HCT116 (cell line): ENCODE measurements at regions not wholly inside any gene's neighbourhood (a gene's known extent, or its start where the extent isn't known, plus 50 kb on each side); places are given as distances from the start of the nearest gene placed in this dataset.

Source experiments
- ATAC-seq: fragments of 200-7000 bp; cut with Tn5 transposase; 2 replicates; pipeline ENCODE4 v1.9.1; 2020; ENCODE audit warnings: mild to moderate bottlenecking, moderate library complexity
- BruUV-seq: library from RNA; stranded (reverse); fragments of 400-500 nt; replicated peaks from 2 replicates; lab custom pipeline; 2021; lab: Mats Ljungman, UMichigan
- CTCF ChIA-PET: fragments of 300-600 bp; sonication (Branson Sonifier 250); formaldehyde crosslinking; loops from one replicate; lab custom pipeline; 2021; ENCODE audit warnings: antibody characterized with exemption; lab: Charles Lee
- POLR2A ChIA-PET: fragments of 300-600, 350-600 bp; sonication (Branson Sonifier 250); formaldehyde crosslinking; loops from one replicate; lab custom pipeline; 2021; ENCODE audit warnings: antibody characterized with exemption; lab: Charles Lee
- RAD21 ChIA-PET, 2 experiments: fragments of 300-600 bp; sonication (Branson Sonifier 250); formaldehyde crosslinking; loops; one replicate each; lab custom pipeline; 2023; ENCODE audit warnings: low total read pairs in 2 of 2; ENCODE audit not compliant: uncharacterized antibody in 2 of 2, unreplicated experiment in 2 of 2, low non-redundant PET in 1 of 2; lab: Charles Lee
- DNase-seq: peaks from one replicate; pipeline ENCODE4 v3.0.0-alpha.2; 2010; ENCODE audit warnings: low read depth, low spot score
- H2AFZ ChIP-seq: fragments of 200-600 bp; shearing (Covaris generic), sonication (generic); 2 replicates; pipeline ENCODE4 v1.6.1; 2017; ENCODE audit warnings: low read depth, mixed run types, mixed read lengths, antibody characterized with exemption, low read length; ENCODE audit not compliant: poor library complexity, severe bottlenecking
- H3K27ac ChIP-seq: 2 replicates; pipeline ENCODE4 v1.5.1; 2012; ENCODE audit warnings: low read depth, low read length
- H3K27me3 ChIP-seq: fragments of 200-600 bp; sonication (generic); 2 replicates; pipeline ENCODE4 v1.6.1; 2016; ENCODE audit warnings: mixed run types, low read length, mixed read lengths; ENCODE audit not compliant: insufficient read depth
- H3K36me3 ChIP-seq, 2 experiments: fragments of 200-500 bp in 1 of 2; fragments of 200-600 bp in 1 of 2; sonication (Bioruptor generic) in 1 of 2; sonication (generic) in 1 of 2; 2 replicates each; pipeline versions ENCODE4 v1.5.1 to v1.6.1; 2014 to 2016; ENCODE audit warnings: low read length in 2 of 2, inconsistent platforms in 1 of 2, mixed read lengths in 1 of 2, mixed run types in 1 of 2; ENCODE audit not compliant: insufficient read depth in 2 of 2, control insufficient read depth in 1 of 2
- H3K4me1 ChIP-seq, 2 experiments: fragments of 200-600 bp in 1 of 2; sonication (generic) in 1 of 2; 2 replicates each; pipeline versions ENCODE4 v1.5.1 to v1.6.1; 2012 to 2017; ENCODE audit warnings: low read length in 2 of 2, inconsistent platforms in 1 of 2, mild to moderate bottlenecking in 1 of 2, mixed read lengths in 1 of 2, mixed run types in 1 of 2, moderate library complexity in 1 of 2; ENCODE audit not compliant: insufficient read depth in 2 of 2, control insufficient read depth in 1 of 2
- H3K4me2 ChIP-seq: fragments of 200-600 bp; sonication (generic); 2 replicates; pipeline ENCODE4 v1.6.1; 2017; ENCODE audit warnings: mixed run types, low read length, mixed read lengths
- H3K4me3 ChIP-seq, 2 experiments: fragments of 200-600 bp in 1 of 2; sonication (generic) in 1 of 2; replicated peaks in 1 of 2; 2 replicates each; pipeline ENCODE4 v1.5.1; 2011 to 2016; ENCODE audit warnings: low read length in 2 of 2, control low read depth in 1 of 2, low read depth in 1 of 2, mild to moderate bottlenecking in 1 of 2, mixed read lengths in 1 of 2, mixed run types in 1 of 2
- H3K79me2 ChIP-seq: fragments of 200-600 bp; sonication (generic); 2 replicates; pipeline ENCODE4 v1.6.1; 2017; ENCODE audit warnings: mild to moderate bottlenecking, mixed run types, low read length, moderate library complexity, mixed read lengths; ENCODE audit not compliant: insufficient read depth
- H3K9ac ChIP-seq: fragments of 200-600 bp; sonication (generic); 2 replicates; pipeline ENCODE4 v1.6.1; 2016; ENCODE audit warnings: low read length, mixed read lengths
- H3K9me2 ChIP-seq: fragments of 200-600 bp; sonication (generic), shearing (Covaris generic); 2 replicates; pipeline ENCODE4 v1.6.1; 2017; ENCODE audit warnings: mixed run types, mild to moderate bottlenecking, moderate library complexity; ENCODE audit not compliant: insufficient read depth
- H3K9me3 ChIP-seq, 2 experiments: fragments of 200-500 bp in 1 of 2; fragments of 200-600 bp in 1 of 2; sonication (Bioruptor generic) in 1 of 2; sonication (generic) in 1 of 2; 2 replicates each; pipeline ENCODE4 v1.6.1; 2014 to 2017; ENCODE audit warnings: low read length in 2 of 2, mixed read lengths in 2 of 2, inconsistent platforms in 1 of 2, low read depth in 1 of 2, mild to moderate bottlenecking in 1 of 2, mixed run types in 1 of 2, moderate library complexity in 1 of 2; ENCODE audit not compliant: control insufficient read depth in 1 of 2, insufficient read depth in 1 of 2
- H4K20me1 ChIP-seq: fragments of 200-600 bp; sonication (generic), shearing (Covaris generic); 2 replicates; pipeline ENCODE4 v1.6.1; 2017; ENCODE audit warnings: mixed run types, mild to moderate bottlenecking, moderate library complexity; ENCODE audit not compliant: insufficient read depth
- CBX3 ChIP-seq: IDR thresholded peaks from 2 replicates; pipeline ENCODE4 v1.6.1; 2012; ENCODE audit warnings: low read depth
- CEBPB ChIP-seq: IDR thresholded peaks from 2 replicates; pipeline ENCODE4 v1.6.1; 2012; ENCODE audit warnings: low read depth
- EGR1 ChIP-seq: IDR thresholded peaks from 2 replicates; pipeline ENCODE4 v1.6.1; 2012; ENCODE audit warnings: low read depth
- ELF1 ChIP-seq: IDR thresholded peaks from 2 replicates; pipeline ENCODE4 v1.6.1; 2012; ENCODE audit warnings: low read depth, borderline replicate concordance
- EZH2 ChIP-seq: fragments of 200-600 bp; sonication (generic); IDR thresholded peaks from 2 replicates; pipeline ENCODE4 v1.6.1; 2017; ENCODE audit warnings: antibody characterized with exemption, mixed run types
- EZH2phosphoT487 ChIP-seq: fragments of 200-600 bp; IDR thresholded peaks from 2 replicates; pipeline ENCODE4 v1.6.1; 2018; ENCODE audit warnings: antibody characterized with exemption, borderline replicate concordance
- MAX ChIP-seq: IDR thresholded peaks from 2 replicates; pipeline ENCODE4 v1.6.1; 2012
- POLR2A ChIP-seq: IDR thresholded peaks from 2 replicates; pipeline ENCODE4 v1.7.0; 2011; ENCODE audit warnings: borderline replicate concordance; ENCODE audit not compliant: insufficient read depth, insufficient read length; ENCODE audit errors: extremely low read depth
- POLR2AphosphoS5 ChIP-seq: IDR thresholded peaks from 2 replicates; pipeline ENCODE4 v1.6.1; 2011; ENCODE audit warnings: mild to moderate bottlenecking, low read depth, low read length, moderate library complexity
- REST ChIP-seq: IDR thresholded peaks from 2 replicates; pipeline ENCODE4 v1.6.1; 2012; ENCODE audit warnings: low read depth
- SIN3A ChIP-seq: IDR thresholded peaks from 2 replicates; pipeline ENCODE4 v1.6.1; 2012; ENCODE audit warnings: low read depth
- SP1 ChIP-seq: IDR thresholded peaks from 2 replicates; pipeline ENCODE4 v1.6.1; 2012; ENCODE audit warnings: low read depth
- SRF ChIP-seq: IDR thresholded peaks from 2 replicates; pipeline ENCODE4 v1.6.1; 2012; ENCODE audit warnings: low read depth
- TCF7L2 ChIP-seq: IDR thresholded peaks from 2 replicates; pipeline ENCODE4 v1.7.0; 2011; ENCODE audit warnings: borderline replicate concordance, inconsistent platforms; ENCODE audit not compliant: insufficient read depth, insufficient read length; ENCODE audit errors: extremely low read depth
- ZFX ChIP-seq: fragments of 450-650 bp; IDR thresholded peaks from 2 replicates; pipeline ENCODE4 v1.6.1; 2017
- ZNF274 ChIP-seq: fragments of 200-500 bp; sonication (Bioruptor generic); IDR thresholded peaks from 2 replicates; pipeline ENCODE4 v1.6.1; 2014; ENCODE audit warnings: mild to moderate bottlenecking, low read depth, low read length, inconsistent platforms
- intact Hi-C: fragments of 100-400 bp; cut with micrococcal nuclease; formaldehyde crosslinking; loops from 2 replicates; pipeline ENCODE4 v1.10.0; 2022
- TF ChIP-seq, protein P1 (sequence below): IDR thresholded peaks from 2 replicates; pipeline ENCODE4 v1.6.1; 2012
- TF ChIP-seq, protein P2 (sequence below): IDR thresholded peaks from 2 replicates; pipeline ENCODE4 v1.6.1; 2011; ENCODE audit warnings: mild to moderate bottlenecking, low read length, moderate library complexity; ENCODE audit not compliant: insufficient replicate concordance; ENCODE audit errors: extremely low read depth

DNA sequence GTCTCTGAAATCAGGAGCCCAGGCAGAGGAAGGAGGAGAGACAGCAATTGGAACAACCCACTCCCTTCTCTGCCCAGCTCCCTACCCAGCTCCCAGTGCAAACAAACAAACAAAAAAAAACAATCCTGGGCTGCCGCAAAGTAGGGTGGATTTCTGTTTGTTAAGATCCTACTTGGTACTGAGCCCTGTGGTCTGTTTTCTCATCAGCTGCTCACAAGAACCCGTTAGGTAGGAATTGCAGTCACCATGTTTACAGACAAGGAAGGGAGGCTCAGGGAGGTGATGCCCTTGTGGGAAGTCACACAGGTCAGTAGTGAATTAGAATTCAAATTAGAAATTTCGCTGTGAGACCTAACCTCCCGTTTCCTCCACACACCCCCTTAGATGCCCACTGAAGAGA, 128.8 kb upstream of the RAD23B start:
- peaks cover 0 to 19% of the 10 kb centered on the region in 2 experiments; a peak in 2 of 4 replicates for H3K4me1 ChIP-seq
- H3K9ac ChIP-seq: no peak overlapping the region
- H3K79me2 ChIP-seq: no peaks in the 10 kb centered on the region
- H3K9me3 ChIP-seq: no peaks in the 10 kb centered on the region
- no peak overlapping the region for H3K4me2 ChIP-seq
- H3K27me3 ChIP-seq: no peaks in the 10 kb centered on the region
- no peaks in the 10 kb centered on the region for H3K36me3 ChIP-seq
- ATAC-seq: no peak
- no peak overlapping the region for H3K4me3 ChIP-seq
- intact Hi-C loops: no loop called here
- ChIA-PET POLR2A (no interaction called here), RAD21 (no interaction called here), CTCF (no interaction called here)
- TF ChIP-seq MAX (no peak), SRF (no peak), SP1 (no peak), EZH2phosphoT487 (no peak), EZH2 (no peak), CBX3 (no peak), ZNF274 (no peak), SIN3A (no peak), CEBPB (no peak), POLR2A (no peak), REST (no peak), POLR2AphosphoS5 (no peak), ZFX (no peak), ELF1 (no peak), EGR1 (no peak), TCF7L2 (no peak)
- TF ChIP-seq, protein P1, sequence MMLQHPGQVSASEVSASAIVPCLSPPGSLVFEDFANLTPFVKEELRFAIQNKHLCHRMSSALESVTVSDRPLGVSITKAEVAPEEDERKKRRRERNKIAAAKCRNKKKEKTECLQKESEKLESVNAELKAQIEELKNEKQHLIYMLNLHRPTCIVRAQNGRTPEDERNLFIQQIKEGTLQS: no peak
- TF ChIP-seq, protein P2, sequence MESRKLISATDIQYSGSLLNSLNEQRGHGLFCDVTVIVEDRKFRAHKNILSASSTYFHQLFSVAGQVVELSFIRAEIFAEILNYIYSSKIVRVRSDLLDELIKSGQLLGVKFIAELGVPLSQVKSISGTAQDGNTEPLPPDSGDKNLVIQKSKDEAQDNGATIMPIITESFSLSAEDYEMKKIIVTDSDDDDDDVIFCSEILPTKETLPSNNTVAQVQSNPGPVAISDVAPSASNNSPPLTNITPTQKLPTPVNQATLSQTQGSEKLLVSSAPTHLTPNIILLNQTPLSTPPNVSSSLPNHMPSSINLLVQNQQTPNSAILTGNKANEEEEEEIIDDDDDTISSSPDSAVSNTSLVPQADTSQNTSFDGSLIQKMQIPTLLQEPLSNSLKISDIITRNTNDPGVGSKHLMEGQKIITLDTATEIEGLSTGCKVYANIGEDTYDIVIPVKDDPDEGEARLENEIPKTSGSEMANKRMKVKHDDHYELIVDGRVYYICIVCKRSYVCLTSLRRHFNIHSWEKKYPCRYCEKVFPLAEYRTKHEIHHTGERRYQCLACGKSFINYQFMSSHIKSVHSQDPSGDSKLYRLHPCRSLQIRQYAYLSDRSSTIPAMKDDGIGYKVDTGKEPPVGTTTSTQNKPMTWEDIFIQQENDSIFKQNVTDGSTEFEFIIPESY: no peak
- no peak overlapping the region for H2AFZ ChIP-seq
- BruUV-seq: no TSS peak
- no peak overlapping the region for H3K27ac ChIP-seq
- H4K20me1 ChIP-seq: no peaks in the 10 kb centered on the region
- DNase-seq: no peak
- no peaks in the 10 kb centered on the region for H3K9me2 ChIP-seq
